Endothelial cell of umbilical vein (primary cell): ENCODE measurements at regions not wholly inside any gene's neighbourhood (a gene's known extent, or its start where the extent isn't known, plus 50 kb on each side); places are given as distances from the start of the nearest gene placed in this dataset.

Experiments
- BruUV-seq: library from RNA; stranded (reverse); fragments of 400-500 nt; replicated peaks from 2 replicates; lab custom pipeline; 2021; lab: Mats Ljungman, UMichigan
- CTCF ChIA-PET: fragments of 300-600, 350-600 bp; sonication (Branson Sonifier 250); formaldehyde crosslinking; loops from one replicate; lab custom pipeline; 2021; ENCODE audit warnings: antibody characterized with exemption, inconsistent platforms; lab: Charles Lee
- POLR2A ChIA-PET: fragments of 300-600, 350-600 bp; sonication (Branson Sonifier 250); formaldehyde crosslinking; loops from one replicate; lab custom pipeline; 2021; ENCODE audit warnings: antibody characterized with exemption, inconsistent platforms; lab: Charles Lee
- DNase-seq: peaks from one replicate; pipeline ENCODE4 v3.0.0-alpha.2; 2011; ENCODE audit warnings: low read depth, low spot score
- FAIRE-seq: peaks from 2 replicates; lab custom pipeline; 2011; peaks lifted over from hg19 to GRCh38; lab: Jason Lieb, UNC
- H2AFZ ChIP-seq: 2 replicates; pipeline ENCODE4 v1.6.0; 2012; ENCODE audit warnings: low read depth, low read length, control low read depth, inconsistent platforms
- H3K27ac ChIP-seq: 2 replicates; pipeline ENCODE4 v1.5.1; 2011; ENCODE audit warnings: low read depth, mild to moderate bottlenecking, control low read depth, low read length, moderate library complexity; ENCODE audit not compliant: insufficient read depth
- H3K27me3 ChIP-seq, 2 experiments: 2 replicates each; pipeline versions ENCODE4 v1.6.0 to v1.6.1; 2011; ENCODE audit warnings: low read length in 2 of 2, mixed read lengths in 1 of 2; ENCODE audit not compliant: control insufficient read depth in 2 of 2, insufficient read depth in 2 of 2
- H3K36me3 ChIP-seq, 2 experiments: 2 replicates in 1 of 2; 3 replicates in 1 of 2; pipeline ENCODE4 v1.5.1; 2011; ENCODE audit warnings: low read length in 2 of 2, mild to moderate bottlenecking in 1 of 2, moderate library complexity in 1 of 2; ENCODE audit not compliant: control insufficient read depth in 2 of 2, insufficient read depth in 2 of 2; ENCODE audit errors: extremely low read depth in 1 of 2
- H3K4me1 ChIP-seq: 3 replicates; pipeline ENCODE4 v1.5.1; 2011; ENCODE audit warnings: mild to moderate bottlenecking, low read length; ENCODE audit not compliant: control insufficient read depth, insufficient read depth; ENCODE audit errors: extremely low read depth
- H3K4me2 ChIP-seq: 2 replicates; pipeline ENCODE4 v1.6.1; 2011; ENCODE audit warnings: low read length, control low read depth, mixed read lengths; ENCODE audit not compliant: insufficient read depth
- H3K4me3 ChIP-seq, 3 experiments: fragments of 200-600 bp in 1 of 3; sonication (generic), shearing (Covaris generic) in 1 of 3; replicated peaks in 1 of 3; 2 replicates each; pipeline ENCODE4 v1.5.1; 2011 to 2016; ENCODE audit warnings: control low read depth in 3 of 3, low read length in 3 of 3, mild to moderate bottlenecking in 2 of 3, inconsistent platforms in 1 of 3, low read depth in 1 of 3, moderate library complexity in 1 of 3; ENCODE audit not compliant: insufficient read depth in 1 of 3
- H3K79me2 ChIP-seq: 2 replicates; pipeline ENCODE4 v1.6.0; 2012; ENCODE audit warnings: low read length, inconsistent platforms; ENCODE audit not compliant: control insufficient read depth, insufficient read depth
- H3K9ac ChIP-seq: replicated peaks from 2 replicates; pipeline ENCODE3; 2011; ENCODE audit warnings: low read length, control low read depth; ENCODE audit not compliant: insufficient read depth; ENCODE audit errors: extremely low read depth
- H3K9me1 ChIP-seq: replicated peaks from 3 replicates; pipeline ENCODE4 v1.6.0; 2011; ENCODE audit warnings: mild to moderate bottlenecking, low read length; ENCODE audit not compliant: control insufficient read depth, insufficient read depth; ENCODE audit errors: extremely low read depth
- H3K9me3 ChIP-seq: replicated peaks from 2 replicates; pipeline ENCODE4 v1.5.1; 2012; ENCODE audit warnings: low read length, inconsistent platforms; ENCODE audit not compliant: control insufficient read depth, insufficient read depth
- H4K20me1 ChIP-seq: replicated peaks from 2 replicates; pipeline ENCODE3; 2011; ENCODE audit warnings: mild to moderate bottlenecking, low read length; ENCODE audit not compliant: control insufficient read depth, insufficient read depth; ENCODE audit errors: extremely low read depth
- CTCF ChIP-seq, 2 donors: IDR thresholded peaks; 1 replicate in 1 of 2; 2 replicates in 1 of 2; pipeline ENCODE4 v1.5.1; 2011; ENCODE audit warnings: low read length in 2 of 2, mild to moderate bottlenecking in 2 of 2, moderate library complexity in 2 of 2, control low read depth in 1 of 2, inconsistent platforms in 1 of 2, low read depth in 1 of 2; ENCODE audit not compliant: insufficient read depth in 1 of 2; ENCODE audit errors: extremely low read depth in 1 of 2
- EZH2 ChIP-seq: IDR thresholded peaks from 2 replicates; pipeline ENCODE4 v1.6.1; 2012; ENCODE audit warnings: borderline replicate concordance, low read depth, mild to moderate bottlenecking, moderate library complexity, low read length, inconsistent platforms; ENCODE audit not compliant: severe bottlenecking
- FOS ChIP-seq: IDR thresholded peaks from 2 replicates; pipeline ENCODE4 v1.6.1; 2011; ENCODE audit warnings: mild to moderate bottlenecking, low read length, moderate library complexity, borderline replicate concordance; ENCODE audit not compliant: insufficient read depth
- GATA2 ChIP-seq: IDR thresholded peaks from 2 replicates; pipeline ENCODE4 v1.7.0; 2011; ENCODE audit warnings: low read depth, mild to moderate bottlenecking, moderate library complexity, mixed read lengths, low read length; ENCODE audit not compliant: insufficient read length, insufficient read depth
- JUN ChIP-seq: IDR thresholded peaks from 2 replicates; pipeline ENCODE4 v1.6.1; 2011; ENCODE audit warnings: borderline replicate concordance, low read depth; ENCODE audit not compliant: insufficient read length, insufficient read depth
- MAX ChIP-seq: IDR thresholded peaks from 2 replicates; pipeline ENCODE4 v1.6.1; 2011; ENCODE audit not compliant: insufficient read depth, insufficient read length
- MYC ChIP-seq: IDR thresholded peaks from one replicate; pipeline ENCODE4 v1.6.1; 2011; ENCODE audit warnings: mild to moderate bottlenecking, low read depth, low read length
- POLR2A ChIP-seq: IDR thresholded peaks from 2 replicates; pipeline ENCODE4 v1.6.1; 2012; ENCODE audit warnings: low read depth, mild to moderate bottlenecking, control low read depth, low read length
- POLR2AphosphoS5 ChIP-seq: IDR thresholded peaks from 2 replicates; pipeline ENCODE4 v1.6.1; 2012; ENCODE audit warnings: low read depth, mild to moderate bottlenecking, control low read depth, low read length, moderate library complexity; ENCODE audit not compliant: insufficient read depth
- dilution Hi-C: fragments of 300-500 bp; cut with MboI; formaldehyde crosslinking; loops from one replicate; pipeline ENCODE4 v1.15.0; 2019; ENCODE audit warnings: low sequenced_read_pairs; ENCODE audit not compliant: extremely low pct_ligation_motif_present
- intact Hi-C: fragments of 100-400 bp; cut with micrococcal nuclease; formaldehyde crosslinking; loops from one replicate; pipeline ENCODE4 v1.10.0; 2022

GRCh38 chr2:81194581-81194980, 890.0 kb upstream of the LRRTM1 start:
- POLR2A ChIA-PET = no interaction called here
- dilution Hi-C loops = no loop called here
- no peak for FAIRE-seq

More at GRCh38 chr2:81194581-81194980, 890.0 kb upstream of the LRRTM1 start:
- intact Hi-C loops = no loop called here
- Histone ChIP-seq H3K9me3 (peaks cover 4% of the 10 kb centered on the region), H3K9me1 (no peaks in the 10 kb centered on the region), H3K4me3 (no peak overlapping the region), H3K36me3 (no peaks in the 10 kb centered on the region), H4K20me1 (no peaks in the 10 kb centered on the region), H3K4me2 (no peak overlapping the region), H3K79me2 (no peaks in the 10 kb centered on the region), H2AFZ (no peak overlapping the region), H3K4me1 (no peaks in the 10 kb centered on the region), H3K9ac (no peak overlapping the region), H3K27ac (no peak overlapping the region), H3K27me3 (no peaks in the 10 kb centered on the region)
- no TSS peak for BruUV-seq
- CTCF ChIA-PET = no interaction called here
- TF ChIP-seq MYC = no peak
- TF ChIP-seq JUN = no peak
- TF ChIP-seq POLR2AphosphoS5 = no peak
- no peak for TF ChIP-seq GATA2
- no peak for TF ChIP-seq EZH2
- TF ChIP-seq FOS = no peak
- no peak for TF ChIP-seq POLR2A
- no peak for TF ChIP-seq MAX
- no peak for TF ChIP-seq CTCF (IDR thresholded peaks at IDR 0.05; ENCODE audit: extremely low read depth in 1 of 2, insufficient read depth in 1 of 2, low read depth in 1 of 2, low read length in 2 of 2)
- DNase-seq = no peak
